ENCODE measurements at regions not wholly inside any gene's neighbourhood (a gene's known extent, or its start where the extent isn't known, plus 50 kb on each side); places are given as distances from the start of the nearest gene placed in this dataset.

GRCh38 chr15:87628311-87628710 lies 628.2 kb downstream of the NTRK3 start:
- H3K4me3 ChIP-seq (replicated peaks in 1 of 2; ENCODE audit: low read depth in 1 of 2, low read length in 2 of 2), result no peak overlapping the region
- CTCF ChIA-PET, result no interaction called here
- ATAC-seq (no peak), DNase-seq (ENCODE audit: low read depth, low spot score) (no peak)
- POLR2A ChIA-PET, result no interaction called here
- H3K9me3 ChIP-seq (ENCODE audit: control insufficient read depth in 1 of 2, insufficient read depth in 1 of 2, low read depth in 1 of 2, low read length in 2 of 2), result peaks cover 5 to 30% of the 10 kb centered on the region in 2 experiments; a peak in 2 of 4 replicates
- RAD21 ChIA-PET (ENCODE audit: low non-redundant PET in 1 of 2, low total read pairs in 2 of 2, uncharacterized antibody in 2 of 2, unreplicated experiment in 2 of 2), result no interaction called here
- no peaks in the 10 kb centered on the region for H3K4me1 ChIP-seq (ENCODE audit: control insufficient read depth in 1 of 2, insufficient read depth in 2 of 2, low read length in 2 of 2)
- no peak overlapping the region for H3K9ac ChIP-seq (ENCODE audit: low read length)
- BruUV-seq (replicated peaks), result no TSS peak
- no peaks in the 10 kb centered on the region for H3K36me3 ChIP-seq (ENCODE audit: control insufficient read depth in 1 of 2, insufficient read depth in 2 of 2, low read length in 2 of 2)
- no peak overlapping the region for H3K4me2 ChIP-seq (ENCODE audit: low read length)
- intact Hi-C loops (cut with micrococcal nuclease), result no loop called here
- H3K27ac ChIP-seq (ENCODE audit: low read depth, low read length), result no peak overlapping the region
- no peaks in the 10 kb centered on the region for H3K27me3 ChIP-seq (ENCODE audit: insufficient read depth, low read length)
- H4K20me1 ChIP-seq (ENCODE audit: insufficient read depth), result no peaks in the 10 kb centered on the region
- H3K79me2 ChIP-seq (ENCODE audit: insufficient read depth, low read length), result no peaks in the 10 kb centered on the region
- no peak overlapping the region for H2AFZ ChIP-seq (ENCODE audit: low read depth, low read length, poor library complexity, severe bottlenecking)
- TF ChIP-seq ZNF274 (IDR thresholded peaks at IDR 0.05; ENCODE audit: low read depth, low read length) (no peak), CBX3 (IDR thresholded peaks at IDR 0.05; ENCODE audit: low read depth) (no peak), MAX (IDR thresholded peaks at IDR 0.05) (no peak), FOSL1 (IDR thresholded peaks at IDR 0.05; ENCODE audit: low read depth) (no peak), SP1 (IDR thresholded peaks at IDR 0.05; ENCODE audit: low read depth) (no peak), REST (IDR thresholded peaks at IDR 0.05; ENCODE audit: low read depth) (no peak), YY1 (IDR thresholded peaks at IDR 0.05; ENCODE audit: extremely low read depth, insufficient replicate concordance, low read depth, low read length) (no peak), ATF3 (IDR thresholded peaks at IDR 0.05) (no peak), EGR1 (IDR thresholded peaks at IDR 0.05; ENCODE audit: low read depth) (no peak), POLR2A (IDR thresholded peaks at IDR 0.05; ENCODE audit: borderline replicate concordance, extremely low read depth, insufficient read depth, insufficient read length) (no peak), SIN3A (IDR thresholded peaks at IDR 0.05; ENCODE audit: low read depth) (no peak), ZFX (IDR thresholded peaks at IDR 0.05) (no peak), ELF1 (IDR thresholded peaks at IDR 0.05; ENCODE audit: borderline replicate concordance, low read depth) (no peak), TCF7L2 (IDR thresholded peaks at IDR 0.05; ENCODE audit: borderline replicate concordance, extremely low read depth, insufficient read depth, insufficient read length) (no peak), ZBTB33 (IDR thresholded peaks at IDR 0.05; ENCODE audit: extremely low read depth, insufficient replicate concordance, low read length) (no peak), EZH2phosphoT487 (IDR thresholded peaks at IDR 0.05; ENCODE audit: borderline replicate concordance) (no peak)
- TF ChIP-seq, protein P1, sequence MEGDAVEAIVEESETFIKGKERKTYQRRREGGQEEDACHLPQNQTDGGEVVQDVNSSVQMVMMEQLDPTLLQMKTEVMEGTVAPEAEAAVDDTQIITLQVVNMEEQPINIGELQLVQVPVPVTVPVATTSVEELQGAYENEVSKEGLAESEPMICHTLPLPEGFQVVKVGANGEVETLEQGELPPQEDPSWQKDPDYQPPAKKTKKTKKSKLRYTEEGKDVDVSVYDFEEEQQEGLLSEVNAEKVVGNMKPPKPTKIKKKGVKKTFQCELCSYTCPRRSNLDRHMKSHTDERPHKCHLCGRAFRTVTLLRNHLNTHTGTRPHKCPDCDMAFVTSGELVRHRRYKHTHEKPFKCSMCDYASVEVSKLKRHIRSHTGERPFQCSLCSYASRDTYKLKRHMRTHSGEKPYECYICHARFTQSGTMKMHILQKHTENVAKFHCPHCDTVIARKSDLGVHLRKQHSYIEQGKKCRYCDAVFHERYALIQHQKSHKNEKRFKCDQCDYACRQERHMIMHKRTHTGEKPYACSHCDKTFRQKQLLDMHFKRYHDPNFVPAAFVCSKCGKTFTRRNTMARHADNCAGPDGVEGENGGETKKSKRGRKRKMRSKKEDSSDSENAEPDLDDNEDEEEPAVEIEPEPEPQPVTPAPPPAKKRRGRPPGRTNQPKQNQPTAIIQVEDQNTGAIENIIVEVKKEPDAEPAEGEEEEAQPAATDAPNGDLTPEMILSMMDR (IDR thresholded peaks at IDR 0.05 in 2 of 3, conservative IDR thresholded peaks at IDR 0.05 in 1 of 3; ENCODE audit: borderline replicate concordance in 1 of 3, insufficient read depth in 1 of 3, low read depth in 2 of 3, low read length in 2 of 3), result no peak
- no peaks in the 10 kb centered on the region for H3K9me2 ChIP-seq (ENCODE audit: insufficient read depth)
